ENCODE measurements at regions not wholly inside any gene's neighbourhood (a gene's known extent, or its start where the extent isn't known, plus 50 kb on each side); places are given as distances from the start of the nearest gene placed in this dataset.

DNA sequence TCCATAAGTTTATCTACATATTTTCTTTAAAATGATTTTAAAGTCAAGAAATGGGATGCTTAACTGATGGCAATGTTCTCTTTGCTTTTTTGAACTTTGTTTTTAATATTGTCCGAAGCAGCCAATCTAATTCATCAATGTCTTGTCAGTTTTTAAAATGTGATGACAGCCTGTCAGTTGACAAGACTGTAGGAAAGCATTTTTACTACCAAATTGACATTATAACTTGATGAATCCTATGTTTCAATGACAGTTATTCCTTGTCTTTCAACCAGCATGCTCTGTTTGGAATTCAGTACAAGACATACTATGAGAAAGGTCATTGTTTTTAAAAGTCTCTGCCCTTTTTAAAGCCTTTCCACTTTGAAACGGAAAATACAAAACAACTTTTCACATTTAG, 1073.2 kb downstream of the TMTC2 start:
- TF ChIP-seq RARB (CRISPR knock-in tag; IDR thresholded peaks at IDR 0.05) (no peak), ZNF565 (CRISPR knock-in tag; conservative IDR thresholded peaks at IDR 0.05; ENCODE audit: low read depth) (no peak), ESRRG (CRISPR knock-in tag; IDR thresholded peaks at IDR 0.05) (no peak), PATZ1 (CRISPR knock-in tag; IDR thresholded peaks at IDR 0.05; ENCODE audit: borderline replicate concordance) (no peak), ZFP3 (CRISPR knock-in tag; IDR thresholded peaks at IDR 0.05) (no peak), TCF4 (CRISPR knock-in tag; IDR thresholded peaks at IDR 0.05; ENCODE audit: borderline replicate concordance) (no peak), GLIS3 (CRISPR knock-in tag; IDR thresholded peaks at IDR 0.05) (no peak), ZFP30 (CRISPR knock-in tag; IDR thresholded peaks at IDR 0.05) (no peak)

Measured in SK-N-SH treated with all-trans-retinoic acid at 6 μM for 48 hours (cell line).